ENCODE measurements at regions not wholly inside any gene's neighbourhood (a gene's known extent, or its start where the extent isn't known, plus 50 kb on each side); places are given as distances from the start of the nearest gene placed in this dataset.

- Histone ChIP-seq H3K4me3 (ENCODE audit: low read length) (no peak overlapping the region), H3K9me3 (ENCODE audit: control insufficient read depth, low read length) (no peaks in the 10 kb centered on the region), H3K27me3 (ENCODE audit: control insufficient read depth, insufficient read depth, low read length) (no peaks in the 10 kb centered on the region), H3K36me3 (ENCODE audit: control insufficient read depth, insufficient read depth, low read length) (no peaks in the 10 kb centered on the region), H3K9ac (ENCODE audit: low read length) (no peak overlapping the region), H3K4me1 (ENCODE audit: control insufficient read depth, insufficient read depth, low read length) (no peaks in the 10 kb centered on the region)
These were observed 207.2 kb upstream of the TMTC1 start for GRCh38 chr12:29990971-29991370.

GRCh38 chr12:29983851-29984250 is 200.1 kb upstream of the TMTC1 start:
- Histone ChIP-seq H3K36me3 (ENCODE audit: control insufficient read depth, insufficient read depth, low read length) (no peaks in the 10 kb centered on the region), H3K4me1 (ENCODE audit: control insufficient read depth, insufficient read depth, low read length) (no peaks in the 10 kb centered on the region), H3K9ac (ENCODE audit: low read length) (no peak overlapping the region), H3K27me3 (ENCODE audit: control insufficient read depth, insufficient read depth, low read length) (no peaks in the 10 kb centered on the region), H3K9me3 (ENCODE audit: control insufficient read depth, low read length) (no peaks in the 10 kb centered on the region), H3K4me3 (ENCODE audit: low read length) (no peak overlapping the region)

DNA sequence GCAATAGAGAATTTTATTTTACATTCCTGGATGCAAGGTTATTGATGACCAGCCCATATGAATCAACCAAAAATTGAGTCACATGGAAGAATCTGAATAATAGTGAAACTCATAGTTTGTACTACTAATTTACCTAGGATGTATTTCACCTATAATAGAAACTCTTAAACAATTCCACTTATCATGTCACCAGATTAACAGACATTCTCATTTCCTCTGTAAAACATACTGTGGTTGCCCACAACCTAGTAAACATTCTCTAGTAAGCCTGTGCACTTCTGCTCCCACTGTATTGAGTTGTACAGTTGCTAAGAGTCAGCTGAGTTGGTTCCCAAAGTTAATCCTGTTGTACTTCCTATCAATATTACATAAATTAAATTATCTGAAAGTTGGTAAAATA is 196.6 kb upstream of the TMTC1 start:
- Histone ChIP-seq H3K36me3 (ENCODE audit: control insufficient read depth, insufficient read depth, low read length) (no peaks in the 10 kb centered on the region), H3K27me3 (ENCODE audit: control insufficient read depth, insufficient read depth, low read length) (no peaks in the 10 kb centered on the region), H3K4me3 (ENCODE audit: low read length) (no peak overlapping the region), H3K9ac (ENCODE audit: low read length) (no peak overlapping the region), H3K4me1 (ENCODE audit: control insufficient read depth, insufficient read depth, low read length) (no peaks in the 10 kb centered on the region), H3K9me3 (ENCODE audit: control insufficient read depth, low read length) (no peaks in the 10 kb centered on the region)

GRCh38 chr12:29971446-29971845 is 187.7 kb upstream of the TMTC1 start:
- Histone ChIP-seq H3K36me3 (ENCODE audit: control insufficient read depth, insufficient read depth, low read length) (no peaks in the 10 kb centered on the region), H3K4me3 (ENCODE audit: low read length) (no peak overlapping the region), H3K4me1 (ENCODE audit: control insufficient read depth, insufficient read depth, low read length) (no peaks in the 10 kb centered on the region), H3K9ac (ENCODE audit: low read length) (no peak overlapping the region), H3K9me3 (ENCODE audit: control insufficient read depth, low read length) (no peaks in the 10 kb centered on the region), H3K27me3 (ENCODE audit: control insufficient read depth, insufficient read depth, low read length) (no peaks in the 10 kb centered on the region)

DNA sequence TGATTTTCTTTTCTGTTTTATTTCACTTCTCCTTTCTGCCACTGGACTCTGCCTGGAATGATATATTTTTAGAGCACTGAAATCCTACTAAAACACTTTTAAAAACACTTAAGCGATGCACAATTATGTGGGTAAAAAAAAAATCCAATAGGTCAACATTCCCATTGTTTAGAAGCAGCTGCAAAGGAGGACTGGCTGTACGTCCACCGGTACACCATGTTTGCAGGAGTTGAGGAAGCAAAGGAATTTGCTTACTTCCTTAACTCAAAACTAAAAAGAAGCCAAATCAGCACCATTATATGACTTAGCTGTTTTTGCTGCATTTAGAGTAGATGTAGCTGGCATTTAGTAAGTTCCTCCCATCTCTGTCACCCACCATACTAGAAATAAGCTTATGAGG is 186.8 kb upstream of the TMTC1 start:
- Histone ChIP-seq H3K36me3 (ENCODE audit: control insufficient read depth, insufficient read depth, low read length) (no peaks in the 10 kb centered on the region), H3K4me1 (ENCODE audit: control insufficient read depth, insufficient read depth, low read length) (no peaks in the 10 kb centered on the region), H3K4me3 (ENCODE audit: low read length) (no peak overlapping the region), H3K9ac (ENCODE audit: low read length) (no peak overlapping the region), H3K9me3 (ENCODE audit: control insufficient read depth, low read length) (no peaks in the 10 kb centered on the region), H3K27me3 (ENCODE audit: control insufficient read depth, insufficient read depth, low read length) (no peaks in the 10 kb centered on the region)

- H3K4me1 ChIP-seq (ENCODE audit: control insufficient read depth, insufficient read depth, low read length): no peaks in the 10 kb centered on the region
- no peaks in the 10 kb centered on the region for H3K27me3 ChIP-seq (ENCODE audit: control insufficient read depth, insufficient read depth, low read length)
- H3K9ac ChIP-seq (ENCODE audit: low read length): no peak overlapping the region
- H3K4me3 ChIP-seq (ENCODE audit: low read length): no peak overlapping the region
- no peaks in the 10 kb centered on the region for H3K9me3 ChIP-seq (ENCODE audit: control insufficient read depth, low read length)
- H3K36me3 ChIP-seq (ENCODE audit: control insufficient read depth, insufficient read depth, low read length): no peaks in the 10 kb centered on the region
These were observed 178.7 kb upstream of the TMTC1 start for GRCh38 chr12:29962276-29963035.

DNA sequence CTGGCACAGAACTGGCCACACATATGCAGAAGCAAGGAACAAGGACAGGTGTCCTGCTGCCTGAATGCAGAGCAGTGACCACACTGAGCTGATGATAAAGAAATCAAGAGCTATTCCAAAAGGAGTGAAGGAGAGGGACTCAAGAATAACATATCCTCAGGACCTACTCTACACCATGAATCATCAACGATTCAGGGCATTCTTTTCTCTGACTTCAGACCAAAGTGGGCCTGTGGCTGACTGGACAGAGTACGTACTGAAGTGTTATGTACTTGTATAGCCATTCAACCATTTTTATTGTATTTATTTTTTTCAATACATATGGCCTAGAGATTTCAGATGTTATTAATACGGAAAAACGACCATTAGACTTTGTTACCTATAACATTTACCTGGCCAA is 177.5 kb upstream of the TMTC1 start:
- H3K27me3 ChIP-seq (ENCODE audit: control insufficient read depth, insufficient read depth, low read length): no peaks in the 10 kb centered on the region
- H3K4me1 ChIP-seq (ENCODE audit: control insufficient read depth, insufficient read depth, low read length): no peaks in the 10 kb centered on the region
- no peak overlapping the region for H3K9ac ChIP-seq (ENCODE audit: low read length)
- no peaks in the 10 kb centered on the region for H3K9me3 ChIP-seq (ENCODE audit: control insufficient read depth, low read length)
- no peak overlapping the region for H3K4me3 ChIP-seq (ENCODE audit: low read length)
- H3K36me3 ChIP-seq (ENCODE audit: control insufficient read depth, insufficient read depth, low read length): no peaks in the 10 kb centered on the region

GRCh38 chr12:29960122-29960521 is 176.4 kb upstream of the TMTC1 start:
- Histone ChIP-seq H3K9me3 (ENCODE audit: control insufficient read depth, low read length) (no peaks in the 10 kb centered on the region), H3K36me3 (ENCODE audit: control insufficient read depth, insufficient read depth, low read length) (no peaks in the 10 kb centered on the region)

DNA sequence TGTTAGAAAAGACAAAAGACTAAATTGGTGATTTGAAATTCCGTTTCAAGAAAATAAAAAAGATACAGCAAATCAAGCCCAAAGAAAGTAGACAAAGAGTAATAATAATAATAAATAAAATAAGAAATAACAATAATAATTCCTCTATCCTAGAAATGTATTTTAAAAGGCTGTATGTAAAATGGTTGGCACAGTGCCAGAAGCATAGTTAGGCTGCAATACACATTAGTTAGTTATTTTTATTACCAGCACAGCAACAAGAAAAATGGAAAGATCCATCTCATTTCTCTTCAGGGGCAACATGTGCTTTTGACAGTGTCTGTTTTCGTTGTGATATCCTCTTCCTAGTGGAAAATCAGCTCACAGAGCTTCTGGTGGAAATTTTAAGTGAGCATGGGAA is 174.1 kb upstream of the TMTC1 start:
- Histone ChIP-seq H3K9ac (ENCODE audit: low read length) (no peak overlapping the region), H3K4me3 (ENCODE audit: low read length) (no peak overlapping the region), H3K36me3 (ENCODE audit: control insufficient read depth, insufficient read depth, low read length) (no peaks in the 10 kb centered on the region), H3K4me1 (ENCODE audit: control insufficient read depth, insufficient read depth, low read length) (no peaks in the 10 kb centered on the region), H3K27me3 (ENCODE audit: control insufficient read depth, insufficient read depth, low read length) (no peaks in the 10 kb centered on the region), H3K9me3 (ENCODE audit: control insufficient read depth, low read length) (no peaks in the 10 kb centered on the region)

More at GRCh38 chr12:29960122-29960521, 176.4 kb upstream of the TMTC1 start:
- Histone ChIP-seq H3K4me3 (ENCODE audit: low read length) (no peak overlapping the region), H3K4me1 (ENCODE audit: control insufficient read depth, insufficient read depth, low read length) (no peaks in the 10 kb centered on the region), H3K9ac (ENCODE audit: low read length) (no peak overlapping the region), H3K27me3 (ENCODE audit: control insufficient read depth, insufficient read depth, low read length) (no peaks in the 10 kb centered on the region)

DNA sequence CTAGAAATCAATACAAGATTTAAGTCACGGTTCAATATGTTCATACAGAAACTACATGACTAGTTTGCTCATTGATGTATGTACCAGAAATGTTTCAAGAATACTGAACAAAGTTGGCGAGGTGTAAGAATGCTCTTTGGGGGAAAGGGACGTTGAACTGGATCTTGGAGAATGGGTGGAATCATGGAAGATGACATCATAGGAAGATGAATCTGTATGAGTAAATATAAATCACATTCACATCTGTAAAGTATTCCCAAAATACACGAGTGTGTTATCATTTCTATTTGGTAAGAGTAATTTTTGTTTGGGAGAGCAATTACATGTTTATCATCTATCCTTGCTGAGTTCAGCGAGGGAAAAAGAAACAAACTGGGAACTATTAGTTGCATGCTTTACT is 162.2 kb upstream of the TMTC1 start:
- Histone ChIP-seq H3K9ac (ENCODE audit: low read length) (no peak overlapping the region), H3K9me3 (ENCODE audit: control insufficient read depth, low read length) (no peaks in the 10 kb centered on the region), H3K4me3 (ENCODE audit: low read length) (no peak overlapping the region), H3K36me3 (ENCODE audit: control insufficient read depth, insufficient read depth, low read length) (no peaks in the 10 kb centered on the region), H3K4me1 (ENCODE audit: control insufficient read depth, insufficient read depth, low read length) (no peaks in the 10 kb centered on the region), H3K27me3 (ENCODE audit: control insufficient read depth, insufficient read depth, low read length) (no peaks in the 10 kb centered on the region)

- Histone ChIP-seq H3K4me1 (ENCODE audit: control insufficient read depth, insufficient read depth, low read length) (no peaks in the 10 kb centered on the region), H3K9me3 (ENCODE audit: control insufficient read depth, low read length) (no peaks in the 10 kb centered on the region), H3K36me3 (ENCODE audit: control insufficient read depth, insufficient read depth, low read length) (no peaks in the 10 kb centered on the region), H3K27me3 (ENCODE audit: control insufficient read depth, insufficient read depth, low read length) (no peaks in the 10 kb centered on the region), H3K9ac (ENCODE audit: low read length) (no peak overlapping the region), H3K4me3 (ENCODE audit: low read length) (no peak overlapping the region)
These were observed 160.7 kb upstream of the TMTC1 start for GRCh38 chr12:29944269-29945000.

DNA sequence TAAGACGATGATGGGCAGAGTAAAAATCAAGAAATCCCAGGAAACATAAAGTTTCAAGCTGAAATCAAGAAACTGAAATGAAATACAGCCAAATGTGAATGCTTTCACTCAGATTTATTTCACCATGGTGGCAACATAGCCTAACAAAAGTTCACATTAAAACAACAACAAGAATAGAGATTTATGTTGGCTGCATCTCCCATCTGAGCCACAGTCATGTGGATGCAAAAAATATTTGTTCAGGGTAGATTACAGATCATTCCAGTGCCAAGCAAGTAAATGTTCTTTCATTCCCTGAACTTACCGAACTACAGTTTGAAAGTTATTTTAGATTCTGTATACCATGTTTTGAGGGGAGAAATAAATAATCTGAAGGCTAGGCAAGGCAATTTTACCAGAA is 159.9 kb upstream of the TMTC1 start:
- Histone ChIP-seq H3K9me3 (ENCODE audit: control insufficient read depth, low read length) (no peaks in the 10 kb centered on the region), H3K27me3 (ENCODE audit: control insufficient read depth, insufficient read depth, low read length) (no peaks in the 10 kb centered on the region), H3K36me3 (ENCODE audit: control insufficient read depth, insufficient read depth, low read length) (no peaks in the 10 kb centered on the region), H3K9ac (ENCODE audit: low read length) (no peak overlapping the region), H3K4me1 (ENCODE audit: control insufficient read depth, insufficient read depth, low read length) (no peaks in the 10 kb centered on the region), H3K4me3 (ENCODE audit: low read length) (no peak overlapping the region)

Measured in mucosa of stomach (tissue), 1 donor.